OCI-LY3 (cell line): ENCODE measurements at regions not wholly inside any gene's neighbourhood (a gene's known extent, or its start where the extent isn't known, plus 50 kb on each side); places are given as distances from the start of the nearest gene placed in this dataset.

Source experiments
- EZH2phosphoT487 ChIP-seq: fragments of 200-600 bp; shearing (Covaris generic); IDR thresholded peaks from 2 replicates; pipeline ENCODE4 v1.6.1; 2018; ENCODE audit warnings: antibody characterized with exemption, mixed run types, low read depth
- TF ChIP-seq, protein P1 (sequence below): fragments of 200-600, 300-600 bp; sonication (generic); IDR thresholded peaks from 2 replicates; pipeline ENCODE4 v1.5.1; 2014; ENCODE audit warnings: antibody characterized with exemption, low read length, low read depth

DNA sequence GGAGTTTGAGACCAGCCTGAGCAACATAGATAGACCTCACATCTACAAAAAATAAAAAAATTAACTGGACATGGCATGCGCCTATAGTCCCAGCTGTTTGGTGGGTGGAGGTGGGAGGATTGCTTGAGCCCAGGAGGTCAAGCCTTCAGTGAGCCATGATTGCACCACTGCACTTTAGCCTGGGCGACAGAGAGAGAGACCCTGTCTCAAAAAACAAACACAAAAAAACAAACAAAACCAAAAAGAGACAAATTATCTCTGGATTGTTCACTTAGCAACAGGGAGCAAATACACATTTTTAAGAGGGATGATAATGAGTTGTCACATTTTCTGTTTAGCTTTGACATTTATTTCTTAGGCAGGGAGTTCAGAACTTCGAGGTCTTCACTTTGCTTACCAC is 155.4 kb downstream of the CEP135 start:
- TF ChIP-seq, protein P1, sequence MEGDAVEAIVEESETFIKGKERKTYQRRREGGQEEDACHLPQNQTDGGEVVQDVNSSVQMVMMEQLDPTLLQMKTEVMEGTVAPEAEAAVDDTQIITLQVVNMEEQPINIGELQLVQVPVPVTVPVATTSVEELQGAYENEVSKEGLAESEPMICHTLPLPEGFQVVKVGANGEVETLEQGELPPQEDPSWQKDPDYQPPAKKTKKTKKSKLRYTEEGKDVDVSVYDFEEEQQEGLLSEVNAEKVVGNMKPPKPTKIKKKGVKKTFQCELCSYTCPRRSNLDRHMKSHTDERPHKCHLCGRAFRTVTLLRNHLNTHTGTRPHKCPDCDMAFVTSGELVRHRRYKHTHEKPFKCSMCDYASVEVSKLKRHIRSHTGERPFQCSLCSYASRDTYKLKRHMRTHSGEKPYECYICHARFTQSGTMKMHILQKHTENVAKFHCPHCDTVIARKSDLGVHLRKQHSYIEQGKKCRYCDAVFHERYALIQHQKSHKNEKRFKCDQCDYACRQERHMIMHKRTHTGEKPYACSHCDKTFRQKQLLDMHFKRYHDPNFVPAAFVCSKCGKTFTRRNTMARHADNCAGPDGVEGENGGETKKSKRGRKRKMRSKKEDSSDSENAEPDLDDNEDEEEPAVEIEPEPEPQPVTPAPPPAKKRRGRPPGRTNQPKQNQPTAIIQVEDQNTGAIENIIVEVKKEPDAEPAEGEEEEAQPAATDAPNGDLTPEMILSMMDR, result no peak
- no peak for TF ChIP-seq EZH2phosphoT487
